KBM-7 (cell line): ENCODE measurements at regions not wholly inside any gene's neighbourhood (a gene's known extent, or its start where the extent isn't known, plus 50 kb on each side); places are given as distances from the start of the nearest gene placed in this dataset.
A peak's percentile ranks its signal among the peaks of the same experiment; 100 is the strongest.
"Not testable (repeated sequence)": the region's sequence is repeated elsewhere in the genome, so short reads cannot be mapped to it uniquely, and the experiment has no call there.

Source experiments
- DNase-seq: peaks from one replicate; pipeline ENCODE4 v3.0.0-alpha.2; 2015
- in situ Hi-C: fragments of 300-500 bp; cut with MboI; formaldehyde crosslinking; loops from 2 replicates; pipeline ENCODE4 v1.14.3; 2020; ENCODE audit warnings: low sequenced_read_pairs, low pct_unique_long_range_greater_than_20kb, mixed read lengths

- in situ Hi-C loops = no loop called here
- no peak for DNase-seq
Observed at GRCh38 chr4:162523171-162523570, 359.4 kb upstream of the FSTL5 start.

GRCh38 chr4:162522724-162523123 lies 358.9 kb upstream of the FSTL5 start:
- no peak for DNase-seq
- in situ Hi-C loops = no loop called here

DNA sequence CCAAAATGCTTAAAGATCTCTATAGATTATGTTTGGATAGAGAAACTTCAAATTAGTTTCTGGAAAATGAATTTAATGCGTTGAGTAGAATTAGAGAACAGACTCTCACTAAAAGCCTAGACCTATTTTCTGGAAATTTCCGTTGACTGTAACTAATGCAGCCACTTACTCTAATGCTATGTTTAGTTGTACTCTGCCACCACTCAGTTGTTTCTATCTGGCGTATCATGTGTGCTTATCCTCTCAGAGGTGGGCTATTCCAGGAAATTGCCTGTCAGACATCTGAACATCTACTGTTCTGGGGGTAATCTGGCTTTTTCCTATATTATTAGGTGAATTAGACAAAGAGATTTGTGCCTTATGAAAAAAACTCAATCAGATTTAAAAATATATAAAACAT lies 347.1 kb upstream of the FSTL5 start:
- no peak for DNase-seq
- in situ Hi-C loops = no loop called here

GRCh38 chr4:162510115-162510514 lies 346.3 kb upstream of the FSTL5 start:
- no peak for DNase-seq
- in situ Hi-C loops = no loop called here

DNA sequence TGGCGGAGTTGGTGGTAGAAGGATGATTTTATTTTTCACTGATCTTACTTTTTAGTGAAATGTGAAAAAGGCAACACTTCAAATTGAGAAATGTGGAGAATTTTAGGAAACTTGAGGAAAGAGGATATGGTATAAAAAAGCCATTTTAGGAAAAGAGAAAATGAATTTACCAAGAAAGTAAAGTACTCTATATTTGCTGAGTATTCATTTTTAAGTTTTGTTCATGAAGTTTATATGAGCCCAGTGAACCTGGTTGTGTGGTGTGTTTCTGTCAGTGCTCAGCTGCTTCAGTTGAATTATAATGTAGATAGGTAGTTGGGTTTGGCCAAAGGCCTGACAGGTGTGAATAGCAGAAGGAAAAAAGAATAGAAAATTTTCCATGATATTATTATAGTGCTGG lies 345.5 kb upstream of the FSTL5 start:
- in situ Hi-C loops = no loop called here
- no peak for DNase-seq

- in situ Hi-C loops = no loop called here
- no peak for DNase-seq
Observed at GRCh38 chr4:162506253-162506652, 342.5 kb upstream of the FSTL5 start.

- DNase-seq = no peak
- in situ Hi-C loops = no loop called here
Observed at GRCh38 chr4:162503868-162504267, 340.1 kb upstream of the FSTL5 start.

DNA sequence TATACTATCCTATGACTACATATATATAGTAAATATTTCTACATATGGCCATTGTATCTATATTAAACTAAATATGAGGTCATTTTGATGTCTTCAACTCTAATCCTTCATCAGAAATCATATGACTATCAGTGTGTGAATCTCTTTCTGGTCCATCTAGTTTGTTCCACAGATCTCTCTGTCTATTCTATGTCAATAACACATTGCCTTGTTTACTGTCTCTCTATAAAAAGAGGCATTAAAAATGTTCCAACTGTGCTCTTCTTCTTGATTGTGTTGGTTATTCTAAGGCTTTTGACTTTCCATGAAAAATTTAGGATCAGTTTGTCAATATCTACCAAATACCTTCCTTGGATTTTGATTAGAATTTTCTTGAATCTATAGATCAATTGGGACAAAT lies 338.3 kb upstream of the FSTL5 start:
- in situ Hi-C loops = no loop called here
- DNase-seq = no peak

GRCh38 chr4:162499478-162499877 lies 335.7 kb upstream of the FSTL5 start:
- DNase-seq = no peak
- in situ Hi-C loops = no loop called here

GRCh38 chr4:162498168-162498567 lies 334.4 kb upstream of the FSTL5 start:
- in situ Hi-C loops = no loop called here
- DNase-seq = no peak

- in situ Hi-C loops = no loop called here
- peak; percentile 51 for DNase-seq
Observed at GRCh38 chr4:162497564-162498167, 333.9 kb upstream of the FSTL5 start.

- in situ Hi-C loops = no loop called here
Observed at GRCh38 chr4:162494935-162495334, 331.1 kb upstream of the FSTL5 start.

GRCh38 chr4:162485486-162485885 lies 321.7 kb upstream of the FSTL5 start:
- no peak for DNase-seq
- in situ Hi-C loops = no loop called here

More at GRCh38 chr4:162494935-162495334, 331.1 kb upstream of the FSTL5 start:
- no peak for DNase-seq

GRCh38 chr4:162475246-162475645 lies 311.4 kb upstream of the FSTL5 start:
- no peak for DNase-seq
- in situ Hi-C loops = no loop called here

DNA sequence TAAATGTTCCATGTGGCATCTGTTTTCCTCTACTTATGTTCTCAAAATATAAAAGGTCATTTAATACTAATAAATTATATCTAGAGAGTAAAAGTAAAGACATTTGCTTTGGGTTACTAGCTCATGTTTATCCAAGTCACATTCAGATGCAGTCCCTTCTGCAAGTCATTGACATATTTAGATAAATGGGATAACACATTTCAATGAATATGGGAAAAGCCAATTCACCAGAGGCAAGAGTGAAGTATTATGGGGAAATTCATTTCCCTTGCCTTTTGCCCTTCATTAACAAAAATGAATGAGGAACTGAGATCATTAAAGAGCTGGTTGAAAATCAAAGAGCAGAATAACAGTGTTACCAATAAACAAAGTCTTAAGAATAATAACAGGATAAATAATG lies 306.2 kb upstream of the FSTL5 start:
- in situ Hi-C loops = no loop called here

GRCh38 chr4:162465356-162465755 lies 301.6 kb upstream of the FSTL5 start:
- in situ Hi-C loops, DNase-seq: not testable (repeated sequence)

More for the DNA sequence above, 306.2 kb upstream of the FSTL5 start:
- no peak for DNase-seq

DNA sequence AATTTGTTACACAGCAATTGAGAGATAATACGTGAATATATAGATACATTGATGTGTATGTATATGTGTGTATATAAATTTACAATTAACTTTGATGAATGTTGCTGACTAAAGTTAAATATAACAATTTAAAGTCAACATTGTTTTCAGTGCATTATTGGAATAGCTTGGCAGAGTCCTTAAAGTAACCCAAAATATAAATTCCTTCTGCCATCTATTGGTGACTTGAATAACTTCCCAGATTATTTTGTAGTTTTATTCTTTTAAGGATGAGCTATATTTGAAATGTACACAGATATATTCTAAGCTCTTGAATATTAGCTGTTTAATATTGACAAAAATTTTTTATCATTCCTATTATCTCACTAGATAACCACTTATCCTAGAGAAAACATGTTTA lies 298.2 kb upstream of the FSTL5 start:
- in situ Hi-C loops = no loop called here
- peak; percentile 1 for DNase-seq

DNA sequence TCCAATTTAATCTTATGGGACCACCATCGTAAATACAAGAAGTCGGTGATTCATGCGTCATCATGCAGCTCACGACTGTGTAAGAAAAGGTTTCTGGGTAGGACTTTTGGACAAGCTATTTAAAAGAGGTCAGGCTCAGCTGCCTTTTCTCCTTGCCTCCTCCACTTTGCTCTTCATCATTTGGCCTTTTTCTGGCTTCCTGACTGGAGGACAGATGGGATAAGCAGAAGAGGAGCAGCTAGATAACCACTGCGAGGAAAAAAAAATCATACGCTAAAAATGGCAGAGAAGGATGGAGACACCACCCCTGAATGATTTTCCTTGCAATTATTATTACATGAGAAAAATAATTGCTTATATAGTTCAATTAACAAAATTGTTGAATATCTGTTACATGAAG lies 294.3 kb upstream of the FSTL5 start:
- DNase-seq = no peak
- in situ Hi-C loops = no loop called here

GRCh38 chr4:162457071-162457865 lies 293.5 kb upstream of the FSTL5 start:
- no peak for DNase-seq
- in situ Hi-C loops = no loop called here

DNA sequence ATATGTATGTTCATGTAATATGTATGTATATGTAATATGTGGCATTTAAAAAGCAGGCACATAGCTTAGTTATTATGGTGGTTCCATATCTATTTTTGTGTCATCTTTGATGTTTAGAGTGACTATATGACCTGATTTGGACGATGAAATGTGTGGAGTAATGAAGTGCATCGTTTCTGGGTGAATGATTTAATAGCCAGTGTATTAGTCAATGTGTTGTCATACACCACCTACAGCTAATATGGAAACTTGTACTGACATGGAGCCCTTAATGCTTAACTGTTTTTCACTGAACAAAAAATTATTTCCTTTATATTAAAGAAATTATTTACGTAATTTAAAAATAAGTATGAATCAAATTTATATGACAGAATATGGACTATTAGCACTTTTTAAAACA lies 292.3 kb upstream of the FSTL5 start:
- in situ Hi-C loops = no loop called here
- no peak for DNase-seq

- in situ Hi-C loops = no loop called here
- DNase-seq = no peak
Observed at GRCh38 chr4:162450531-162451035, 286.8 kb upstream of the FSTL5 start.
